Naive thymus-derived CD8-positive, alpha-beta T cell (primary cell): ENCODE measurements at regions not wholly inside any gene's neighbourhood (a gene's known extent, or its start where the extent isn't known, plus 50 kb on each side); places are given as distances from the start of the nearest gene placed in this dataset.
A peak's percentile ranks its signal among the peaks of the same experiment; 100 is the strongest.
"Not testable (repeated sequence)": the region's sequence is repeated elsewhere in the genome, so short reads cannot be mapped to it uniquely, and the experiment has no call there.

Experiments used
- ATAC-seq, 2 donors: fragments of 150-1000 bp; cut with Tn5 transposase in 1 of 2; sonication (Bioruptor Pico), chemical (Tn5 transposase) in 1 of 2; 1 replicate in 1 of 2; 2 replicates in 1 of 2; pipeline ENCODE4 v1.10.0; 2021; ENCODE audit warnings: mild to moderate bottlenecking in 2 of 2, moderate library complexity in 2 of 2
- POLR2A ChIA-PET: fragments of 350-600 bp; sonication (Branson Sonifier 250); formaldehyde crosslinking; loops from one replicate; lab custom pipeline; 2021; ENCODE audit warnings: antibody characterized with exemption; lab: Charles Lee
- DNase-seq, 10 donors: peaks; one replicate each; pipeline versions ENCODE4 v3.0.0 to v3.0.0-alpha.2; 2020 to 2022
- H3K27ac Mint-ChIP-seq, 10 donors: one replicate each; pipeline ENCODE4 v1.8.0; 2020 to 2022; ENCODE audit warnings: mild to moderate bottlenecking in 10 of 10, mixed read lengths in 10 of 10, moderate library complexity in 4 of 10, inconsistent platforms in 1 of 10
- H3K27me3 Mint-ChIP-seq, 5 donors: one replicate each; pipeline ENCODE4 v1.8.0; 2021 to 2022; ENCODE audit warnings: mixed read lengths in 5 of 5
- H3K36me3 Mint-ChIP-seq, 3 donors: one replicate each; pipeline ENCODE4 v1.8.0; 2020 to 2022; ENCODE audit warnings: mixed read lengths in 3 of 3, mild to moderate bottlenecking in 2 of 3, inconsistent platforms in 1 of 3
- H3K4me1 Mint-ChIP-seq, 4 donors: one replicate each; pipeline ENCODE4 v1.8.0; 2021 to 2022; ENCODE audit warnings: mixed read lengths in 4 of 4
- H3K4me3 Mint-ChIP-seq, 10 donors: one replicate each; pipeline ENCODE4 v1.8.0; 2020 to 2022; ENCODE audit warnings: mild to moderate bottlenecking in 10 of 10, mixed read lengths in 10 of 10, moderate library complexity in 6 of 10, inconsistent platforms in 1 of 10
- H3K9me3 Mint-ChIP-seq, 9 donors: one replicate each; pipeline ENCODE4 v1.8.0; 2020 to 2022; ENCODE audit warnings: mixed read lengths in 9 of 9, mild to moderate bottlenecking in 3 of 9, inconsistent platforms in 1 of 9, moderate library complexity in 1 of 9

GRCh38 chr12:88810806-88811205, 230.5 kb upstream of the KITLG start:
- no peak overlapping the region for H3K27ac Mint-ChIP-seq
- no peaks in the 10 kb centered on the region for H3K36me3 Mint-ChIP-seq
- no peak for DNase-seq
- peaks cover 0 to 9% (median 0%) of the 10 kb centered on the region in 5 donors for H3K27me3 Mint-ChIP-seq
- no peak for ATAC-seq
- H3K9me3 Mint-ChIP-seq = peaks cover 0 to 5% (median 0%) of the 10 kb centered on the region in 9 donors
- POLR2A ChIA-PET = no interaction called here
- H3K4me3 Mint-ChIP-seq = no peak overlapping the region
- H3K4me1 Mint-ChIP-seq = no peaks in the 10 kb centered on the region

- ATAC-seq, H3K36me3 Mint-ChIP-seq, H3K27ac Mint-ChIP-seq, DNase-seq, H3K27me3 Mint-ChIP-seq, H3K4me3 Mint-ChIP-seq, H3K9me3 Mint-ChIP-seq, H3K4me1 Mint-ChIP-seq, POLR2A ChIA-PET: not testable (repeated sequence)
These were observed 229.6 kb upstream of the KITLG start for GRCh38 chr12:88809841-88810240.

DNA sequence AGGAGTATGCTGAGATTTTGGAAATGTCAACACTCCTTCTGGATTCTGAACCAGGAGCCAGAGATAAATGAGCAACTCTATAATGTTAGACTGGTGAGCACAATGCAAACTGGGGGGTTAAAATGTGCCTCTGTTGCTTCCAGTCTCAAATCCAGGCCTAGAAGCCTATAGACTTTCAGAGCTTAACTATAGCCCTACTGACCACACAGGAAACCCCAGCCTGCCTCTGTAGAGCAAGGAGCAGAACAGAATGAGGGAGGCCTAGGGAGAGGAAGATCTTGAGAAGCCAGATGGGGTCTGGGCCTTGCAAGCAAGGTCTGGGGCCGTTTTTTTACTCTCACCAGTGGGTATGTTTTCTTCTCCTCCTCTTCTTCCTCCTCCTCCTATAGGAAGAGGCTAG, 225.4 kb upstream of the KITLG start:
- Mint-ChIP-seq H3K4me1 (no peaks in the 10 kb centered on the region), H3K27ac (no peak overlapping the region), H3K27me3 (no peaks in the 10 kb centered on the region), H3K36me3 (no peaks in the 10 kb centered on the region), H3K4me3 (no peak overlapping the region), H3K9me3 (peaks cover 0 to 2% (median 0%) of the 10 kb centered on the region in 9 donors)
- POLR2A ChIA-PET = no interaction called here
- peak in 1 of 2 donors; percentile 25 for ATAC-seq
- DNase-seq = no peak

GRCh38 chr12:88805286-88805685, 225.0 kb upstream of the KITLG start:
- Mint-ChIP-seq H3K27ac (no peak overlapping the region), H3K9me3 (peaks cover 0 to 2% (median 0%) of the 10 kb centered on the region in 9 donors), H3K4me3 (no peak overlapping the region), H3K4me1 (no peaks in the 10 kb centered on the region), H3K27me3 (no peaks in the 10 kb centered on the region), H3K36me3 (no peaks in the 10 kb centered on the region)
- DNase-seq = no peak
- no peak for ATAC-seq
- POLR2A ChIA-PET = no interaction called here

DNA sequence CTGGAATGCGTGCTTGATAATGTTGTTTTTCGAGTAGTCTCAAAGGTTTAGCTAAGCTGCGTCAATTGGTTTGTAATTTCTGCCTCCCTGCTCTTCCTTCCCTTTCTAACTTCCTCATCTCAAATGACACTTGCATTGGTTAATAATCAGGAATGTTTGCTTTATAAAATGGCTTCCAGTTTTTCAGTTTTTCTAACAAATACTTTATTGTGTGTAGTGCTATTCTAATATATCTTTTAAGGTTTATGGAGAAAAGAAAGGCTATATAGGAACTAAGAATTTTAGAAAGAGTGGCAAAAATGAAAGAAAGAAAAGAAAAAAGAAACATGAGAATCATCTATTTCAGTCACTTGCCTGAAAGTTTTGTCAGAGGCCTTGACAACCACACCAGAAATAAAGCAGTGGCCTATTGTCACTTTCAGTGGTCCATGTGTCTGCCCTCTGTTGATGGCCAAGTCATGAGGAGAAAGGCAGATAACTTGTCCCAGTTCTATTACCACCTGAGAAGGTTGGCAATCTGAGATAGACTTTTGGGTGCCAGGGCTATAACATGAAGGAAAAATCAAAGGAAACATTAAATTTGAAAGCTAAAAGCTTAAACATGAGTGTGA, 221.9 kb upstream of the KITLG start:
- no peak overlapping the region for H3K27ac Mint-ChIP-seq
- H3K36me3 Mint-ChIP-seq = no peaks in the 10 kb centered on the region
- H3K27me3 Mint-ChIP-seq = peaks cover 0 to 4% (median 0%) of the 10 kb centered on the region in 5 donors
- no peak overlapping the region for H3K4me3 Mint-ChIP-seq
- no peaks in the 10 kb centered on the region for H3K4me1 Mint-ChIP-seq
- H3K9me3 Mint-ChIP-seq = peaks cover 0 to 8% (median 3%) of the 10 kb centered on the region in 9 donors
- no peak for DNase-seq
- no peak for ATAC-seq
- POLR2A ChIA-PET = no interaction called here

GRCh38 chr12:88801227-88802095, 221.2 kb upstream of the KITLG start:
- Mint-ChIP-seq H3K36me3 (no peaks in the 10 kb centered on the region), H3K4me3 (no peak overlapping the region), H3K4me1 (no peaks in the 10 kb centered on the region), H3K27ac (no peak overlapping the region), H3K9me3 (peaks cover 0 to 8% (median 3%) of the 10 kb centered on the region in 9 donors), H3K27me3 (peaks cover 0 to 4% (median 0%) of the 10 kb centered on the region in 5 donors)
- POLR2A ChIA-PET = no interaction called here
- DNase-seq (no peak), ATAC-seq (no peak)

DNA sequence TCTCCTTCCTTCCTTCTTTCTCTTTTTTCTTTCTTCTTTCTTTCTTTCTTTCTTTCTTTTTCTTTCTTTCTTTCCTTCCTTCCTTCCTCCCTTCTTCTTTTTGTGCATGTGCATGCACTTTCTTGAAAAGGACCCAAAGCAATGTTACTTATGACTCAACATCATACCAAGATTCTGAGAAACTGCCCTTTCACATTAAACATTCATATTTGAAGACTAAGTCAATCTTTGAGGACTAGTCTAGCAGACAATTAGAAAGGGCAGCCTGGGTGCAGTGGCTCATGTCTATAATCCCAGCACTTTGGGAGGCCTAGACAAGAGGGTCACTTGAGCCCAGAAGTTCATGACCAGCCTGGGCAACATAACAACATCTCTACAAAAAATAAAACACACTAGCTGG, 212.8 kb upstream of the KITLG start:
- DNase-seq (no peak), ATAC-seq (no peak)
- peaks cover 0 to 4% (median 0%) of the 10 kb centered on the region in 5 donors for H3K27me3 Mint-ChIP-seq
- peaks cover 0 to 38% (median 12%) of the 10 kb centered on the region in 9 donors for H3K9me3 Mint-ChIP-seq
- H3K4me1 Mint-ChIP-seq = no peaks in the 10 kb centered on the region
- H3K36me3 Mint-ChIP-seq = peaks cover 0 to 4% (median 0%) of the 10 kb centered on the region in 3 donors
- H3K27ac Mint-ChIP-seq = no peak overlapping the region
- H3K4me3 Mint-ChIP-seq = no peak overlapping the region
- POLR2A ChIA-PET = no interaction called here

- no peak overlapping the region for H3K4me3 Mint-ChIP-seq
- ATAC-seq = no peak
- no peak for DNase-seq
- peaks cover 0 to 4% (median 0%) of the 10 kb centered on the region in 3 donors for H3K36me3 Mint-ChIP-seq
- POLR2A ChIA-PET = no interaction called here
- no peak overlapping the region for H3K27ac Mint-ChIP-seq
- H3K27me3 Mint-ChIP-seq = no peaks in the 10 kb centered on the region
- no peaks in the 10 kb centered on the region for H3K4me1 Mint-ChIP-seq
- H3K9me3 Mint-ChIP-seq = peaks cover 0 to 32% (median 12%) of the 10 kb centered on the region in 9 donors
These were observed 210.0 kb upstream of the KITLG start for GRCh38 chr12:88790231-88790630.

DNA sequence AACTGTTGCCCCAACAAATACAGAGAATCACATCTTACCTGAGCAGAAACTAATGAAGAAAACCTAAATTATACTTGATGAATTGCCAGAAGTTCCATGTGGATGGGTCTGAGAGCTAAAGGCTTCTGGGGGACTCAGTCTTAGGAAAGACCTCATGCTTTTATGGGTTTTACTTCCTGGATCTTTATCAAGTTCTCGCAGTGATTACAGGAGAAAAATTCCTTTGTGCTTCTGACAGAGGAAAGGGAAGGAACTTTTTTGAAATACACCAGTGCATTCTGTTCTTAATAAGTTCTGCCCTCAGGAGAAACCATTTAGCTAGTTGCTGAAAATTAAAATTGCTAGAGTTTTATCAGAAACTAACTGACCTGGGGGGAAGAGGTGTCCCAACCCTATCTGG, 203.9 kb upstream of the KITLG start:
- DNase-seq (no peak), ATAC-seq (no peak)
- no peak overlapping the region for H3K4me3 Mint-ChIP-seq
- H3K9me3 Mint-ChIP-seq = peaks cover 0 to 6% (median 3%) of the 10 kb centered on the region in 9 donors
- H3K4me1 Mint-ChIP-seq = no peaks in the 10 kb centered on the region
- H3K27ac Mint-ChIP-seq = no peak overlapping the region
- POLR2A ChIA-PET = no interaction called here
- H3K27me3 Mint-ChIP-seq = no peaks in the 10 kb centered on the region
- H3K36me3 Mint-ChIP-seq = peaks cover 0 to 3% (median 0%) of the 10 kb centered on the region in 3 donors

DNA sequence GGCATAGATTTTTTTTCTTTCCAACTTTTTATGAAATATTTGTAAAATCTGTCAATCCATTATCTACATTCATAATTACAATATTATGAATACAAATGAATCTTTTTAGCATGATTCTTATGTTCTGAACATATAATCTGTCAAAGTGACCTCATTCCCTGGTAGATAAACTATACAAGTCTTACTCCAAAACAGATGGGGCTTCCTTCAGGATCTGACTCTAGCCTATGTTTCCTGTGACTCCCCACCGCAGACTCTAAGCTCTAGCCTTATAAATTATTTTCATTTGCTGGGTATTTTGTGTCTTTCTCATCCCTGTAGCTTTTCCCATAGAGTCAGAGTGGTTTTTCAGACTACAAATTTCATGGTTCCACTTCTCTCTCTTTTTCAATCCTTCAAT, 202.1 kb upstream of the KITLG start:
- Mint-ChIP-seq H3K4me3 (no peak overlapping the region), H3K9me3 (peaks cover 0 to 6% (median 0%) of the 10 kb centered on the region in 9 donors), H3K27me3 (no peaks in the 10 kb centered on the region), H3K4me1 (no peaks in the 10 kb centered on the region), H3K36me3 (no peaks in the 10 kb centered on the region), H3K27ac (no peak overlapping the region)
- ATAC-seq = no peak
- POLR2A ChIA-PET = no interaction called here
- DNase-seq = no peak

- POLR2A ChIA-PET = no interaction called here
- Mint-ChIP-seq H3K4me3 (no peak overlapping the region), H3K27ac (no peak overlapping the region), H3K36me3 (no peaks in the 10 kb centered on the region), H3K4me1 (no peaks in the 10 kb centered on the region), H3K27me3 (no peaks in the 10 kb centered on the region), H3K9me3 (peaks cover 0 to 6% (median 0%) of the 10 kb centered on the region in 9 donors)
- ATAC-seq (no peak), DNase-seq (no peak)
These were observed 201.6 kb upstream of the KITLG start for GRCh38 chr12:88781909-88782308.

DNA sequence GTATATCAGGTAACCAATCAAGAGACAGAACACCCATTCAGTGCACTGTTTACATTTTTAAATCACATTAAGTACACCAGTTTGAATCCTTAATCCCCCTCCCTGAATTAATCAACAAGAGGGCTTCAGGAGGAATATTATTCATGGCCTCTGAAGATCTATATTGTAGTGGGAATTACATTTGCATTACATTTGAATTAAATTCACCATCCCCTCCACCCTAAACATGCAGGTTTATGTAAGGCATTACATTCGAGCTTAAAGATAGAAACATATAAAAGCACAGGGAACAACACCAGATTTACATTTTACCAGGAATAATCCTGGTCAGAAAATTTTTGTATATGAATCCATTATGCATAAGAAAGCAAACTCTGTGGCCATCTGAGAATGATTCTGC, 197.8 kb upstream of the KITLG start:
- Mint-ChIP-seq H3K9me3 (peaks cover 0 to 6% (median 0%) of the 10 kb centered on the region in 9 donors), H3K36me3 (no peaks in the 10 kb centered on the region), H3K27ac (no peak overlapping the region), H3K27me3 (no peaks in the 10 kb centered on the region), H3K4me3 (no peak overlapping the region), H3K4me1 (no peaks in the 10 kb centered on the region)
- DNase-seq (no peak), ATAC-seq (no peak)
- POLR2A ChIA-PET = no interaction called here

- ATAC-seq (no peak), DNase-seq (no peak)
- Mint-ChIP-seq H3K27ac (no peak overlapping the region), H3K4me3 (no peak overlapping the region), H3K9me3 (peaks cover 0 to 3% (median 0%) of the 10 kb centered on the region in 9 donors), H3K27me3 (no peaks in the 10 kb centered on the region), H3K4me1 (no peaks in the 10 kb centered on the region), H3K36me3 (no peaks in the 10 kb centered on the region)
- POLR2A ChIA-PET = no interaction called here
These were observed 195.5 kb upstream of the KITLG start for GRCh38 chr12:88775742-88776151.
